Endothelial cell (in vitro differentiated cells): ENCODE measurements at regions not wholly inside any gene's neighbourhood (a gene's known extent, or its start where the extent isn't known, plus 50 kb on each side); places are given as distances from the start of the nearest gene placed in this dataset.

ENCODE experiments used
- DNase-seq: peaks from one replicate; pipeline ENCODE4 v3.0.0; 2021; ENCODE audit warnings: low spot score
- H3K27ac Mint-ChIP-seq: one replicate; pipeline ENCODE4 v1.8.0; 2021; ENCODE audit warnings: mixed read lengths, inconsistent platforms; ENCODE audit not compliant: unreplicated experiment
- H3K27me3 Mint-ChIP-seq: one replicate; pipeline ENCODE4 v1.8.0; 2021; ENCODE audit warnings: mild to moderate bottlenecking, moderate library complexity, mixed read lengths, inconsistent platforms; ENCODE audit not compliant: unreplicated experiment
- H3K36me3 Mint-ChIP-seq: one replicate; pipeline ENCODE4 v1.8.0; 2021; ENCODE audit warnings: mild to moderate bottlenecking, low read depth, mixed read lengths, inconsistent platforms; ENCODE audit not compliant: unreplicated experiment
- H3K4me1 Mint-ChIP-seq: one replicate; pipeline ENCODE4 v1.8.0; 2021; ENCODE audit warnings: mild to moderate bottlenecking, mixed read lengths, inconsistent platforms; ENCODE audit not compliant: unreplicated experiment
- H3K4me3 Mint-ChIP-seq: one replicate; pipeline ENCODE4 v1.8.0; 2021; ENCODE audit warnings: mild to moderate bottlenecking, mixed read lengths, inconsistent platforms; ENCODE audit not compliant: unreplicated experiment
- H3K9me3 Mint-ChIP-seq: one replicate; pipeline ENCODE4 v1.8.0; 2021; ENCODE audit warnings: mixed read lengths, inconsistent platforms; ENCODE audit not compliant: unreplicated experiment
- CTCF ChIP-seq: fragments of 200-600 bp; sonication (generic); IDR thresholded peaks from one replicate; pipeline ENCODE4 v1.5.0; 2021; ENCODE audit warnings: antibody characterized with exemption; ENCODE audit not compliant: unreplicated experiment

DNA sequence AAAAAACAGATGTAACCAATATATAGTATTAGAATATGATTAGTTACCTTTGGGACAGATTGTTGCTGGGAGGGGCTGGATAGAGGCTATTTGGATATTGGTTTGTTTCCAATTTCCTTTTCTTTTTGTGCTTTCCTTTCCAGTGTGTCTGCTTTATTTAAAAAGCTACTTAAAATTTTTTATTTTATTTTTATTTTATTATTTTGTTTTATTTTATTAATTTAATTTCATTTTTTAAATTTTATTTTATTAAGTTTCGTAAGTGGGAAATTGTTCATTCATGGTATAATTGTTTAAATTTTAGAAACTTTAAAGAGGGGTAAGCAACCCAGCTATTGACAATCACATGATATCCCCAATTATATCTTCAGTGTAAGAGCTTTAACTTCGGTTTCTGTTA lies 2077.0 kb upstream of the PCDH20 start:
- Mint-ChIP-seq H3K36me3 (no peaks in the 10 kb centered on the region), H3K4me1 (no peaks in the 10 kb centered on the region), H3K9me3 (no peaks in the 10 kb centered on the region), H3K4me3 (no peak overlapping the region), H3K27me3 (no peaks in the 10 kb centered on the region), H3K27ac (no peak overlapping the region)
- no peak for TF ChIP-seq CTCF
- no peak for DNase-seq

- DNase-seq = no peak
- Mint-ChIP-seq H3K36me3 (no peaks in the 10 kb centered on the region), H3K27me3 (no peaks in the 10 kb centered on the region), H3K27ac (no peak overlapping the region), H3K4me1 (no peaks in the 10 kb centered on the region), H3K4me3 (no peak overlapping the region), H3K9me3 (no peaks in the 10 kb centered on the region)
- TF ChIP-seq CTCF = no peak
Observed at GRCh38 chr13:63490149-63490548, 2074.5 kb upstream of the PCDH20 start.

- no peak for DNase-seq
- H3K27ac Mint-ChIP-seq = no peak overlapping the region
- no peaks in the 10 kb centered on the region for H3K36me3 Mint-ChIP-seq
- no peak for TF ChIP-seq CTCF
- H3K4me3 Mint-ChIP-seq = no peak overlapping the region
- peaks cover 2% of the 10 kb centered on the region for H3K27me3 Mint-ChIP-seq
- H3K9me3 Mint-ChIP-seq = no peaks in the 10 kb centered on the region
- H3K4me1 Mint-ChIP-seq = no peaks in the 10 kb centered on the region
Observed at GRCh38 chr13:63481334-63481733, 2065.7 kb upstream of the PCDH20 start.

GRCh38 chr13:63472711-63473110 lies 2057.1 kb upstream of the PCDH20 start:
- no peak overlapping the region for H3K27ac Mint-ChIP-seq
- no peak overlapping the region for H3K4me3 Mint-ChIP-seq
- H3K4me1 Mint-ChIP-seq = no peaks in the 10 kb centered on the region
- TF ChIP-seq CTCF = no peak
- H3K9me3 Mint-ChIP-seq = no peaks in the 10 kb centered on the region
- DNase-seq = no peak
- H3K27me3 Mint-ChIP-seq = no peaks in the 10 kb centered on the region
- H3K36me3 Mint-ChIP-seq = no peaks in the 10 kb centered on the region

GRCh38 chr13:63463782-63464610 lies 2048.3 kb upstream of the PCDH20 start:
- Mint-ChIP-seq H3K4me3 (no peak overlapping the region), H3K9me3 (no peaks in the 10 kb centered on the region), H3K4me1 (no peaks in the 10 kb centered on the region), H3K27ac (no peak overlapping the region), H3K27me3 (peaks cover 2% of the 10 kb centered on the region), H3K36me3 (no peaks in the 10 kb centered on the region)
- no peak for DNase-seq
- no peak for TF ChIP-seq CTCF
